Panc1 (cell line): ENCODE measurements at regions not wholly inside any gene's neighbourhood (a gene's known extent, or its start where the extent isn't known, plus 50 kb on each side); places are given as distances from the start of the nearest gene placed in this dataset.

Experiments used
- CTCF ChIP-seq: fragments of 450-650 bp; IDR thresholded peaks from 2 replicates; pipeline ENCODE4 v1.5.1; 2017; ENCODE audit warnings: mild to moderate bottlenecking
- POLR2AphosphoS5 ChIP-seq: IDR thresholded peaks from 2 replicates; pipeline ENCODE4 v1.6.1; 2012; ENCODE audit warnings: mild to moderate bottlenecking, low read depth, low read length, moderate library complexity
- REST ChIP-seq, 2 experiments: IDR thresholded peaks; 2 replicates each; pipeline ENCODE4 v1.6.1; 2011 to 2012; ENCODE audit warnings: low read depth in 2 of 2, control low read depth in 1 of 2, low read length in 1 of 2, mild to moderate bottlenecking in 1 of 2, moderate library complexity in 1 of 2; ENCODE audit not compliant: insufficient read depth in 1 of 2
- SIN3A ChIP-seq: IDR thresholded peaks from 2 replicates; pipeline ENCODE4 v1.6.1; 2012; ENCODE audit warnings: low read depth, mild to moderate bottlenecking, low read length, moderate library complexity, borderline replicate concordance; ENCODE audit not compliant: insufficient read depth
- TCF7L2 ChIP-seq: IDR thresholded peaks from 2 replicates; pipeline ENCODE4 v1.6.1; 2011; ENCODE audit warnings: mild to moderate bottlenecking, low read depth, low read length, inconsistent platforms

DNA sequence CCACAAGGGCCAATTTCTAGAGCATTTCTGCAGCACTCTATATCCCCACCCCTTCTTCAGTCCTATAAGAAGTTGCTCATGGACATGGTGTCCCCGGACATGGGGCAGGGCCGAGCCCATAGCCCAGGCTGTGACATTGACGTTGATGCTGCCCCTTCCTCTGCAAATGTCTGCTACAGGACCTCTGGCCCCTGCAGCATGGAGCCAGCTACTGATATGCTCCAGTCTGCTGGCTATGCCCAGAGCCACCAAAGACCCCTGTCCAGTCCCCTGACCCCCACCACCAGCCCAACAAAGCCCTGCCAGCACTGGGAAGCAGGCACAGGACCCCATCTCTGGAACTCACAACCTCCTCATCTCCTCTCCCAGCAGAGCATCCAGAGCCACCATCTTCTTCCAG is 120.1 kb upstream of the SMAD3 start:
- TF ChIP-seq CTCF: no peak
- TF ChIP-seq SIN3A: no peak
- TF ChIP-seq REST (IDR thresholded peaks at IDR 0.05; ENCODE audit: insufficient read depth in 1 of 2, low read depth in 2 of 2, low read length in 1 of 2): no peak
- TF ChIP-seq POLR2AphosphoS5: no peak
- no peak for TF ChIP-seq TCF7L2
